ENCODE measurements at regions not wholly inside any gene's neighbourhood (a gene's known extent, or its start where the extent isn't known, plus 50 kb on each side); places are given as distances from the start of the nearest gene placed in this dataset.
"Not testable (repeated sequence)": the region's sequence is repeated elsewhere in the genome, so short reads cannot be mapped to it uniquely, and the experiment has no call there.

GRCh38 chr10:78333362-78334143 lies 299.9 kb downstream of the RPS24 start:
- H3K27me3 ChIP-seq (ENCODE audit: low read depth) = no peaks in the 10 kb centered on the region
- no peak for DNase-seq (ENCODE audit: low spot score in 2 of 2)

GRCh38 chr10:78335371-78335690 lies 301.7 kb downstream of the RPS24 start:
- Histone ChIP-seq H3K9me3 (no peaks in the 10 kb centered on the region), H3K4me3 (no peak overlapping the region), H3K36me3 (replicated peaks) (no peaks in the 10 kb centered on the region), H3K27me3 (ENCODE audit: low read depth) (peaks cover 4% of the 10 kb centered on the region; the same call in 1 of the 2 replicates), H3K4me1 (no peaks in the 10 kb centered on the region)
- DNase-seq (ENCODE audit: low spot score in 2 of 2) = no peak
- in situ Hi-C loops (cut with MboI; ENCODE audit: low sequenced_read_pairs) = no loop called here

More at GRCh38 chr10:78333362-78334143, 299.9 kb downstream of the RPS24 start:
- Histone ChIP-seq H3K36me3 (replicated peaks) (no peaks in the 10 kb centered on the region), H3K4me3 (no peak overlapping the region), H3K9me3 (no peaks in the 10 kb centered on the region), H3K4me1 (no peaks in the 10 kb centered on the region)
- in situ Hi-C loops (cut with MboI; ENCODE audit: low sequenced_read_pairs) = no loop called here

- no peaks in the 10 kb centered on the region for H3K4me1 ChIP-seq
- in situ Hi-C loops (cut with MboI; ENCODE audit: low sequenced_read_pairs) = no loop called here
These were observed 302.2 kb downstream of the RPS24 start for GRCh38 chr10:78335691-78336401.

GRCh38 chr10:78336402-78336791 lies 302.7 kb downstream of the RPS24 start:
- in situ Hi-C loops (cut with MboI; ENCODE audit: low sequenced_read_pairs) = no loop called here
- H3K27me3 ChIP-seq (ENCODE audit: low read depth) = peaks cover 4% of the 10 kb centered on the region; the same call in 1 of the 2 replicates
- no peaks in the 10 kb centered on the region for H3K4me1 ChIP-seq
- H3K36me3 ChIP-seq (replicated peaks) = no peaks in the 10 kb centered on the region
- H3K4me3 ChIP-seq = no peak overlapping the region
- no peaks in the 10 kb centered on the region for H3K9me3 ChIP-seq
- no peak for DNase-seq (ENCODE audit: low spot score in 2 of 2)

More at GRCh38 chr10:78335691-78336401, 302.2 kb downstream of the RPS24 start:
- peaks cover 4% of the 10 kb centered on the region; the same call in 1 of the 2 replicates for H3K27me3 ChIP-seq (ENCODE audit: low read depth)
- DNase-seq (ENCODE audit: low spot score in 2 of 2) = no peak
- H3K4me3 ChIP-seq = no peak overlapping the region
- no peaks in the 10 kb centered on the region for H3K36me3 ChIP-seq (replicated peaks)
- no peaks in the 10 kb centered on the region for H3K9me3 ChIP-seq

- Histone ChIP-seq H3K36me3 (replicated peaks) (no peaks in the 10 kb centered on the region), H3K9me3 (no peaks in the 10 kb centered on the region), H3K4me3 (no peak overlapping the region), H3K4me1 (no peaks in the 10 kb centered on the region), H3K27me3 (ENCODE audit: low read depth) (peaks cover 4% of the 10 kb centered on the region; the same call in 1 of the 2 replicates)
- in situ Hi-C loops (cut with MboI; ENCODE audit: low sequenced_read_pairs) = no loop called here
- no peak for DNase-seq (ENCODE audit: low spot score in 2 of 2)
These were observed 303.4 kb downstream of the RPS24 start for GRCh38 chr10:78337016-78337415.

GRCh38 chr10:78337646-78338391 lies 304.2 kb downstream of the RPS24 start:
- in situ Hi-C loops (cut with MboI; ENCODE audit: low sequenced_read_pairs) = no loop called here
- Histone ChIP-seq H3K27me3 (ENCODE audit: low read depth) (peaks cover 4% of the 10 kb centered on the region; the same call in 1 of the 2 replicates), H3K9me3 (no peaks in the 10 kb centered on the region), H3K4me1 (no peaks in the 10 kb centered on the region), H3K4me3 (no peak overlapping the region), H3K36me3 (replicated peaks) (no peaks in the 10 kb centered on the region)
- DNase-seq (ENCODE audit: low spot score in 2 of 2) = no peak

- H3K4me3 ChIP-seq = no peak overlapping the region
- H3K9me3 ChIP-seq = no peaks in the 10 kb centered on the region
- peaks cover 4% of the 10 kb centered on the region; the same call in 1 of the 2 replicates for H3K27me3 ChIP-seq (ENCODE audit: low read depth)
- DNase-seq (ENCODE audit: low spot score in 2 of 2) = no peak
- in situ Hi-C loops (cut with MboI; ENCODE audit: low sequenced_read_pairs) = no loop called here
- H3K36me3 ChIP-seq (replicated peaks) = no peaks in the 10 kb centered on the region
- no peaks in the 10 kb centered on the region for H3K4me1 ChIP-seq
These were observed 305.1 kb downstream of the RPS24 start for GRCh38 chr10:78338717-78339116.

- Histone ChIP-seq H3K4me1 (no peaks in the 10 kb centered on the region), H3K36me3 (replicated peaks) (no peaks in the 10 kb centered on the region), H3K9me3 (no peaks in the 10 kb centered on the region), H3K4me3 (no peak overlapping the region), H3K27me3 (ENCODE audit: low read depth) (peaks cover 4% of the 10 kb centered on the region; the same call in 1 of the 2 replicates)
- no peak for DNase-seq (ENCODE audit: low spot score in 2 of 2)
- in situ Hi-C loops (cut with MboI; ENCODE audit: low sequenced_read_pairs) = no loop called here
These were observed 305.6 kb downstream of the RPS24 start for GRCh38 chr10:78339251-78339650.

- Histone ChIP-seq H3K4me3 (no peak overlapping the region), H3K27me3 (ENCODE audit: low read depth) (peaks cover 4% of the 10 kb centered on the region; the same call in 1 of the 2 replicates), H3K36me3 (replicated peaks) (no peaks in the 10 kb centered on the region), H3K4me1 (no peaks in the 10 kb centered on the region), H3K9me3 (no peaks in the 10 kb centered on the region; the same call in 1 of the 2 replicates)
- no peak for DNase-seq (ENCODE audit: low spot score in 2 of 2)
- in situ Hi-C loops (cut with MboI; ENCODE audit: low sequenced_read_pairs) = no loop called here
These were observed 308.4 kb downstream of the RPS24 start for GRCh38 chr10:78341953-78342614.

GRCh38 chr10:78342827-78343653 lies 309.4 kb downstream of the RPS24 start:
- no peak for DNase-seq (ENCODE audit: low spot score in 2 of 2)
- Histone ChIP-seq H3K4me1 (no peaks in the 10 kb centered on the region), H3K27me3 (ENCODE audit: low read depth) (peaks cover 4% of the 10 kb centered on the region; the same call in 1 of the 2 replicates), H3K36me3 (replicated peaks) (no peaks in the 10 kb centered on the region), H3K9me3 (no peaks in the 10 kb centered on the region; the same call in 1 of the 2 replicates), H3K4me3 (no peak overlapping the region)
- in situ Hi-C loops (cut with MboI; ENCODE audit: low sequenced_read_pairs) = no loop called here

GRCh38 chr10:78344257-78344656 lies 310.6 kb downstream of the RPS24 start:
- H3K4me1 ChIP-seq; H3K36me3 ChIP-seq (replicated peaks); DNase-seq (ENCODE audit: low spot score in 2 of 2); H3K27me3 ChIP-seq (ENCODE audit: low read depth); H3K9me3 ChIP-seq; in situ Hi-C loops (cut with MboI; ENCODE audit: low sequenced_read_pairs); H3K4me3 ChIP-seq: not testable (repeated sequence)

- DNase-seq (ENCODE audit: low spot score in 2 of 2); H3K4me3 ChIP-seq; H3K4me1 ChIP-seq; H3K27me3 ChIP-seq (ENCODE audit: low read depth); H3K9me3 ChIP-seq; in situ Hi-C loops (cut with MboI; ENCODE audit: low sequenced_read_pairs); H3K36me3 ChIP-seq (replicated peaks): not testable (repeated sequence)
These were observed 311.9 kb downstream of the RPS24 start for GRCh38 chr10:78345515-78345914.

GRCh38 chr10:78346721-78347120 lies 313.1 kb downstream of the RPS24 start:
- H3K9me3 ChIP-seq = no peaks in the 10 kb centered on the region; the same call in 1 of the 2 replicates
- in situ Hi-C loops (cut with MboI; ENCODE audit: low sequenced_read_pairs) = no loop called here
- H3K4me3 ChIP-seq = no peak overlapping the region
- H3K27me3 ChIP-seq (ENCODE audit: low read depth) = no peaks in the 10 kb centered on the region
- no peaks in the 10 kb centered on the region for H3K36me3 ChIP-seq (replicated peaks)
- no peaks in the 10 kb centered on the region for H3K4me1 ChIP-seq
- DNase-seq (ENCODE audit: low spot score in 2 of 2) = no peak

All from HAP-1 (cell line).